Astrocyte of the spinal cord (primary cell): ENCODE measurements at regions not wholly inside any gene's neighbourhood (a gene's known extent, or its start where the extent isn't known, plus 50 kb on each side); places are given as distances from the start of the nearest gene placed in this dataset.

ENCODE experiments used
- DNase-seq: peaks from one replicate; pipeline ENCODE4 v3.0.0; 2011; ENCODE audit warnings: low read depth, low spot score
- H3K4me3 ChIP-seq: 2 replicates; pipeline ENCODE4 v1.5.1; 2011; ENCODE audit warnings: low read depth, mild to moderate bottlenecking, low read length, moderate library complexity
- in situ Hi-C: cut with HindIII; loops from 2 replicates; pipeline ENCODE4 v1.10.0; 2017; ENCODE audit warnings: low sequenced_read_pairs
- TF ChIP-seq, protein P1 (sequence below): IDR thresholded peaks from 2 replicates; pipeline ENCODE4 v1.5.1; 2012; ENCODE audit warnings: low read depth, mild to moderate bottlenecking, low read length, inconsistent platforms

DNA sequence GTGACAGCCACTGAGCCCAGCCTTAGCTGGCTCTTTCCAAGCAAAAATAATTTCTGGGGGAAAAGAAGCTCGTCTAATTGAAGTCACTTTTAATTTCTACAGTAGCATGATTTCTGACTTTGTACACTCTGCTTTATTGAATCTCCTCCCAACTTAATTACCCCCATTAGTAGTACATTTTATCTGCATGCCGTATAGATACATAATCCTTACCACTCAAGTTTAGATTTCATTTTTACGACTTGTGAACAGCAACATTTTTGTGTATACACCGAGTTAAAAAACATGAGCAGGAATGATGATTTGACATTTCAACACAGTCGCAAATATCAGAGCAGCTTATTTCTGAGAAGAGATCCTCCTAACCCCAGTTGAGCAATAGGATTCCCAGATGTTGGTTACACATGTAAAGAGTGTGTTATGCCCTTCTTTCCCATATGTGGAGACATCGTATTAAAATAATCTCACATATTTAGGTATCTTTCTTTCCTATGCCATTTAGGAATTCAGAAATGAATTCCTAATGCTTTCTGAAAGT, 127.3 kb upstream of the MTHFD1L start:
- TF ChIP-seq, protein P1, sequence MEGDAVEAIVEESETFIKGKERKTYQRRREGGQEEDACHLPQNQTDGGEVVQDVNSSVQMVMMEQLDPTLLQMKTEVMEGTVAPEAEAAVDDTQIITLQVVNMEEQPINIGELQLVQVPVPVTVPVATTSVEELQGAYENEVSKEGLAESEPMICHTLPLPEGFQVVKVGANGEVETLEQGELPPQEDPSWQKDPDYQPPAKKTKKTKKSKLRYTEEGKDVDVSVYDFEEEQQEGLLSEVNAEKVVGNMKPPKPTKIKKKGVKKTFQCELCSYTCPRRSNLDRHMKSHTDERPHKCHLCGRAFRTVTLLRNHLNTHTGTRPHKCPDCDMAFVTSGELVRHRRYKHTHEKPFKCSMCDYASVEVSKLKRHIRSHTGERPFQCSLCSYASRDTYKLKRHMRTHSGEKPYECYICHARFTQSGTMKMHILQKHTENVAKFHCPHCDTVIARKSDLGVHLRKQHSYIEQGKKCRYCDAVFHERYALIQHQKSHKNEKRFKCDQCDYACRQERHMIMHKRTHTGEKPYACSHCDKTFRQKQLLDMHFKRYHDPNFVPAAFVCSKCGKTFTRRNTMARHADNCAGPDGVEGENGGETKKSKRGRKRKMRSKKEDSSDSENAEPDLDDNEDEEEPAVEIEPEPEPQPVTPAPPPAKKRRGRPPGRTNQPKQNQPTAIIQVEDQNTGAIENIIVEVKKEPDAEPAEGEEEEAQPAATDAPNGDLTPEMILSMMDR = no peak
- in situ Hi-C loops = no loop called here
- H3K4me3 ChIP-seq = no peak overlapping the region

DNA sequence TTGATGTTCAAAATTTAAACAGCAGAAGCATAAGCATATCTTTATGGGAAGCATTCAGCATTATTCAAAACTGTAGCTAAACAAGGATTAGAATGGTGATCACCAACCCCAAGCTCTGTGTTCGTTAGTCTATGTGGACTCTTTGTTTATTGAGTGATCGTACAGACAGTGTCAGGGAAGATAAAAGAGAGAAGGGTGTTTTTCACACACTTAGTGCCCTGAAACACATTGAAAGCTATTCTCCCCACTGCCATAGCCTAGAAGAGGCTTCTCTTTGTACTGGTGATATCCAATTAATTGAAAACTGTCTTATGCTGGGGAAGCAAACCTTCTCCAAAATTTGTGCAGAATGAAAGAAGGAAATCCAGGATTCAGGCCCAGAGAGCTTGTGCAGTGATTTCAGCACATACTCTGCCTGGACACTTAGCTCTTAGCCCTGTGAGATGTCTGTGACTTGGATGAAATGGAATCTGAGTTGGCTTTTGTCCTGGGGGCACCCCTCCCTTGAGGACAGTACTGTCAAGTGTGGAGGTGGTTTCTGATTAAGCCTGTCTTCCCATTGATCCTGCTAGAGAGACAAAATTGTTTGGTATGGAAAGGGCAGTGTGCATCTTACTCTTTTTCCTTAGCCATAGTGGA, 125.7 kb upstream of the MTHFD1L start:
- in situ Hi-C loops = no loop called here
- TF ChIP-seq, protein P1 = no peak
- DNase-seq = no peak
- H3K4me3 ChIP-seq = no peak overlapping the region

More for the DNA sequence above, 127.3 kb upstream of the MTHFD1L start:
- no peak for DNase-seq

DNA sequence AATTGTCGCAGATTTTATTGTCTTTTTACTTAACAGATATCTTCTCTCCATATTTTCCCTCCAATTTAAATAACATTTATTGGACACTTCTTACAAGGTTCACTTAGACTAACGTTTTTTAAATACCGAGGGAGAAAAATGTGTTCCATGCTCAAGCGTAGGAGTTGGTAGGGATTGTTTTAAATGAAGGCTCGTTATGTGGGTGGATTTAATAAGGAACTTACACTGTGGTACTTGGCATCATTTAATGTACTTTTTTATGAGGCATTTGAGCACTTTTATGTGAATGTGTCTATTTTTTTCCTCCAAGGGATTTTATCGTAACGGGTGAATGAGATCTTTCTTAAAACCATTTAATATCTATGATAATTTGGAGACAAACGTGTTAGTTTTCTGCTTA, 125.0 kb upstream of the MTHFD1L start:
- TF ChIP-seq, protein P1 = no peak
- DNase-seq = no peak
- in situ Hi-C loops = no loop called here
- no peak overlapping the region for H3K4me3 ChIP-seq

DNA sequence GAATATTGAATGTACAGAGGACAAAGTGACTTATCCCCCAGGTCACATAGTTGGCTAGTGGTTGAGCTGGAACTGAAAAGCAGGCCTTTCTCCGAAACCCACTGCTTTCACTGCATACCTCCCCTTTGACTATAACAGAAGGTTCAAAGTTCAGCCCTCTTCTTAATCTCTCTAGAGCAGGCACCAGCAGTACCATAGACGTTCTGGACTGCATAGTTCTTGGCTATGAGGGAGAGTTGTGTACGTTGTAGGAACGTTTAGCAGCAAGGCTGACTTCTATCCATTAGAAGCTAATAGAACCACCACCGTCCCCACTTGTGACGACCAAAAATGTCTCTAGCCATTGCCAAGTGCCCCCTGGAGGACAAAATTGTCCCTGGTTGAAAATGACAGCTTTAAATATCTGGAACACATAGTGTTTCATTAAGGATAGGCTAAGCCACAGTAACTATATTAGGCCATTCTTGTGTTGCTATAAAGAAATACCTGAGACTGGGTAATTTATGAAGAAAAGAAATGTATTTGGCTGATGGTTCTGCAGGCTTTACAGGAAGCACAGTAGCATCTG, 123.8 kb upstream of the MTHFD1L start:
- no peak for DNase-seq
- in situ Hi-C loops = no loop called here
- no peak overlapping the region for H3K4me3 ChIP-seq
- TF ChIP-seq, protein P1 = peak; percentile 30

- in situ Hi-C loops = no loop called here
- TF ChIP-seq, protein P1 = no peak
- H3K4me3 ChIP-seq = no peak overlapping the region
- no peak for DNase-seq
These were observed 120.8 kb upstream of the MTHFD1L start for GRCh38 chr6:150744522-150745260.

- in situ Hi-C loops = no loop called here
- H3K4me3 ChIP-seq = no peak overlapping the region
- DNase-seq = no peak
- TF ChIP-seq, protein P1 = no peak
These were observed 119.6 kb upstream of the MTHFD1L start for GRCh38 chr6:150745896-150746295.
